GM21825 (cell line): ENCODE measurements at regions not wholly inside any gene's neighbourhood (a gene's known extent, or its start where the extent isn't known, plus 50 kb on each side); places are given as distances from the start of the nearest gene placed in this dataset.

Experiments used
- ATAC-seq: cut with Tn5 transposase; IDR thresholded peaks from one replicate; pipeline ENCODE4 v1.9.1; 2021; ENCODE audit warnings: mild to moderate bottlenecking, moderate library complexity; ENCODE audit not compliant: unreplicated experiment

GRCh38 chr19:27793644-27794493, 1419.1 kb downstream of the UQCRFS1 start:
- ATAC-seq = peak; percentile 89

DNA sequence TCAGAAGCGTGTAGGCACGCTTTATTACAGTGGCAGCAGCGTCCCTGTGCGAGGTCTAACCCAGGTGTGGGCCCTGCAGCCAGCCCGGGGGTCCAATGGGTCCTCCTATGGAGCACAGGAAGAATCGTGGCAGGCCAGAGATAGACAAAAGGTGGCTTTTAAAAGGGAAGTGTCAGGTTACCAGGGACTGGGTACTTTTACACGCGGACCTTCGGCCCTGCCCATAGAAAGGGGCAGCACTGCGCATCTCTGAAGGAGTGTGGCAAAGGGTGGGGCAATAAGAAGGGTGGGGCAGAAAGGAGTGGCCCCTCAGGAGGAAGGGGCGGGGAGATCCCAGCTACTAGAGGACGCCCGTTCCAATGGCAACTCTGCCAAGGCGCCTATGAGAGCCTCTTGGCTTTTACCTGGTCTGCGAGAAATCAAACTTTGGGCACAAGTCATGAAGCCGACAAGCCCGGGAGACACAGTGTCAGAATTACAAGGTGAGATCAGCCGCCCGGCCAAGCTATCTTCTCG, 1419.8 kb downstream of the UQCRFS1 start:
- peak; percentile 73 for ATAC-seq

GRCh38 chr19:27792576-27793127, 1420.3 kb downstream of the UQCRFS1 start:
- no peak for ATAC-seq

DNA sequence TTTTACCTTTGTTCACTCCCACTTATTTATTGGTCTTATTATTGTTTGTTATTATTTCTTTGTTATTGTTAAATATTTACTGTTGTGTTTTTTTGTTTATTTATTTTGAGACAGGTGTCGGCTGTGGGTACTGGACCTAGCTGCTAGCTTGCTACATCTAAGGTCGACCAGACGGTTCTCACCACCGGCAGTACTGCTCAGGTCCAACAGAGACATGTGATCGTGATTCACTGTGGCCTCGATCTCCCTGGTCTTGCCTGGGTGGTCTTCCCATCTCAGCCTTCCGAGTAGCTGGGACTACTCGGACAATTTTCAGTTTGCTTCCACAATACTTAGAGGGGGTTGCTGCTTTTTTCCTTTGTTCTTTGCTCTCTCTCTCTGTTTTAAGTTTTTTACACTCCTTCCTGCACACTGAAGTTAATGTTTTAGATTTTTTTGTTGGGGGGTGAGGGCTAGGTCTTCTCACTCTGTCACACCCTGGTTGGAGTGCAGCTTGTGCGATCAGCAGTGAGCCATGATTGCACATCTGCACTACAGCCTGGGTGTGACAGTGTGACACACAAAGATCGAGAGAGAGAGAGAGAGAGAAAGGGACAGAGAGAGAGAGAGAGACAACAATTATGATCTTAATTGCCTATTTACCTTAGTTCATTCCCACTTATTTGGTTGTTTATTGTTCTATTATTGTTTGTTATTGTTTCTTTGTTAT, 1432.4 kb downstream of the UQCRFS1 start:
- ATAC-seq = no peak

- no peak for ATAC-seq
Measured at GRCh38 chr19:27779954-27780353, 1433.0 kb downstream of the UQCRFS1 start.

DNA sequence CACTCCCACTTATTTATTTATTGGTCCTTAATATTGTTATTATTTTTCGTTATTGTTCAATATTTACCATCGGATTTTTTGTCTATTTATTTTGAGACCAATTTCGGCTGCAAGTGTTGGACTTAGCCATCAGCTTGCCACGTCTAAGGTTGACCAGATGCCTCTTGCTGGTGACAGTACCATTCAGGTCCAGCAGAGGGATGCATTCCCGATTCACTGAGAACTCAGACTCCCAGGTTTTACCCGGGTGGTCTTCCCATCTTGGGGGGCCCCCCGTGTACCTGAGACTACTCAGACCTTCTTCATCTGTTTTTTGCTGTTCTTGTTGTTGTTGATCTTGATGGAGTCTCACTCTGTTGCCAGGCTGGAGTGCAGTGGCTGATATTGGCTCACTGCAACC, 1435.2 kb downstream of the UQCRFS1 start:
- ATAC-seq = no peak

DNA sequence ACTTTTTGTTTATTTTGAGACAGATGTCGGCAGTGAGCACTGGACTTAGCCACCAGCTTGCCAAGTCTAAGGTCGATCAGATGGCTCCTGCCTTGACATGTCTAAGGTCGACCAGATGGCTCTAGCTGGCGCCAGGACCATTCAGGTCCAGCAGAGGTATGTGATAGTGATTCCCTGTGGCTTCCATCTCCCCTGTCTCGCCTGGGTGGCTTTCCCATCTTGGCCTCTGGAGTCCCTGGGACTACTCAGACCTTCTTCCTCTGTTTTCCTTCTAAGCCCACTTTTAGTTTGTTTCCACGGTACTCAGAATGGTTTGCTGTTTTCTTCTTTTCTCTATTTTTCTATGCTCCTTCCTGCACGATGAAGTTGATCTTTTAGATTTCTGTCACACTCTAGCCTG, 1435.7 kb downstream of the UQCRFS1 start:
- no peak for ATAC-seq

GRCh38 chr19:27776524-27776923, 1436.4 kb downstream of the UQCRFS1 start:
- ATAC-seq = no peak

GRCh38 chr19:27776020-27776419, 1436.9 kb downstream of the UQCRFS1 start:
- ATAC-seq = no peak

- no peak for ATAC-seq
Measured at GRCh38 chr19:27775395-27775794, 1437.6 kb downstream of the UQCRFS1 start.

DNA sequence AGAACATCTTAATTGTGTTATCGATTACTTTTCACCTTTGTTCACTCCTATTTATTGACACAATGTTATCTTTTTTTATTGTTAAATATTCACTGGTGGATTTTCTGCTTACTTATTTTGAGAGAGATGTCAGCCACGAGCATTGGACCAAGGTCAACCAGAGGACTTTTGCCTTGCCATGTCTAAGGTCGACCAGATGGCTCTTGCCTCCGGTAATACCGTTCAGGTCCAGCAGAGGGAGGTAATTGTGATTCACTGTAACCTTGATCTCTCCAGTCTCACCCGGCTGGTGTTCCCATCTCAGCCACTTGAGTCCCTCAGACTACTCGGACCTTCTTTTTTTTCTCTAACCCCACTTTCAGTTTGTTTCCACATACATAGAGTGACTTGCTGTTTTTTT, 1438.1 kb downstream of the UQCRFS1 start:
- ATAC-seq = no peak

- ATAC-seq = no peak
Measured at GRCh38 chr19:27774337-27774736, 1438.6 kb downstream of the UQCRFS1 start.

GRCh38 chr19:27773318-27774094, 1439.4 kb downstream of the UQCRFS1 start:
- no peak for ATAC-seq

DNA sequence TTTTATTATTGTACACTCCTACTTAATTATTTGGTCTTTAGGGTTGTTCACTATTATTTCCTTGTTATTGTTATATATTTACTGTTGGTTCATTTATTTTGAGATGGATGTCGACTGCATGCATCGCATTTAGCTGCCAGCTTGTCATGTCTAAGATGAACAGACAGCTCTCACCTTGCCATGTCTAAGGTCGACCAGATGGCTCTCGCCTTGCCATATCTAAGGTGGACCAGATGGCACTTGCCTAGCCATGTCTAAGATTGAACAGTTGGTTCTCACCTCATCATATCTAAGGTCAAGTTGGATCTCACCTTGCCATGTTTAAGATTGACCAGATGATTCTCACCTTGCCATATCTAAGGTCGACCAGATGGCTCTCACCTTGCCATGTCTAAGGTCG, 1440.9 kb downstream of the UQCRFS1 start:
- no peak for ATAC-seq

DNA sequence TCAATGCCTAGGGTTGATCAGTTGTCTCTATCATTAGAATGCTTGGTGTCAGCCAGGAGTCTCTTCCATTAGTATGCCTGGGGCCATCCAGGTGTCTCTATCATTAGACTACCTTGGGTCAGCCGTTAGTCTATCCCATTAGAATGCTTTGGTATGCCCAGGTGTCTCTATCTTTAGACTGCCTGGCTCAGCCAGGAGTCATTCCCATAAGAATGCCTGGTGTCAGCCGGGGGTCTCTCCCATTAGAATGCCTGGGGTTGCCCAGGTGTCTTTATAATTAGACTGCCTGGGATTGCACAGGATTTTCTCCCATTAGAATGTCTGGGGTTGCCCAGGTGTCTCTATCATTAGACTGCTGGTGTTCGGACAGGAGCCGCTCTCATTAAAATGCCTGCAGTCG, 1442.9 kb downstream of the UQCRFS1 start:
- no peak for ATAC-seq

- ATAC-seq = no peak
Measured at GRCh38 chr19:27767234-27767633, 1445.7 kb downstream of the UQCRFS1 start.

DNA sequence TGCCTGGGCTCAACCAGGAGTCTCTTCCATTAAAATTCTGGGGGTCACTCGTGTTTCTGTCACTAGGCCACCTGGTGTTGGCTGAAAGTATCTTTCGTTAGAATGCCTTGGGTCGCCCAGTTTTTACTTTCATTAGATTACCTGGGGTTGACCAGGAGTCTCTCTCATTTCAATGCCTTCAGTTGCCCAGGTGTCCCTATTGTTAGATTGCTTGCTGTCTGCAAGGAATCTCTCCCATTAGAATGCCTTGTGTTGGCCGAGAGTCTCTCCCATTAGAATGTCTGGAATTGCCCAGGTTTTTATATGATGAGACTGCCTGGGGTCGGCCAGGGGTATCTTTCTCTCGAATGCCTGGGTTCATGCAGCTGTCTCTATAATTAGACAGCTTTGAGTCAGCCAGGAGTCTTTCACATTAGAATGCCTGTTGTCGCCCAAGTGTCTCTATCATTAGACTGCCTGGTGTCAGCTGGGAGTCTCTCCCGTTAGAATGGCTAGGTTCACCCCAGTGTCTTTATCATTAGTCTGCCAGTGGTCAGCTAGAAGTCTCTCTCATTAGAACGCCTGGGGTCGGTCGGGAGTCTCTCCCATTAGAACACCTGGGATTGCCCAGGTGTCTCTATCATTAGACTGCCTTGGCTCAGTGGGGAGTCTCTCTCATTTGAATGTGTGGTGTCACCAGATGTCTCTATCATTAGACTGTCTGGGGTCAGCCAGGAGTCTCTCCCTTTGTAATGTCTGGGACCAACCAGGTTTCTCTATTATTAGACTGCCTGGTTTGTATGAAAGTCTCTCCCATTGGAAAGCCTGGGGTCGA, 1446.8 kb downstream of the UQCRFS1 start:
- ATAC-seq = no peak

GRCh38 chr19:27765397-27765796, 1447.6 kb downstream of the UQCRFS1 start:
- no peak for ATAC-seq

- ATAC-seq = no peak
Measured at GRCh38 chr19:27764186-27764804, 1448.7 kb downstream of the UQCRFS1 start.

DNA sequence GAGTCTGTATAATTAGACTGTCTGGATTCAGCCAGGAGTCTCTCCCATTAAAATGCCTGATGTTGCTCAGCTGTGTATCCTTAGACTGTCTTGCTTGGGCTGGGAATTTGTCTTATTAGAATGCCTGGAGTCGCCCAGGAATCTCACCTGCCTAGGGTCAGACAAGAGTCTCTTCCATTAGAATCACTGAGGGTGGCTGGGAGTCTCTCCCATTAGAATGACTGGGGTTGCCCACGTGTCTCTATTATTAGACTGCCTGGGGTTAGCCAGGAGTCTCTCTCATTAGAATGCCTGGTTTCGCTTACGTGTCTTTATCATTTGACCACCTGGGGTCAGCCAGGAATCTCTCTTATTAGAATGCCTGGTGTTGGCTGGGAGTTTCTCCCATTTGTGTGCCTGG, 1450.0 kb downstream of the UQCRFS1 start:
- no peak for ATAC-seq
